Left lung (tissue), 4 donors: ENCODE measurements at regions not wholly inside any gene's neighbourhood (a gene's known extent, or its start where the extent isn't known, plus 50 kb on each side); places are given as distances from the start of the nearest gene placed in this dataset.
"Not testable (repeated sequence)": the region's sequence is repeated elsewhere in the genome, so short reads cannot be mapped to it uniquely, and the experiment has no call there.

Experiments
- ATAC-seq: fragments of 200-7000 bp; cut with Tn5 transposase; one replicate; pipeline ENCODE4 v1.9.1; 2020; ENCODE audit warnings: moderate library complexity
- DNase-seq, 4 donors: peaks; one replicate each; pipeline ENCODE4 v3.0.0-alpha.2; 2013 to 2020
- H3K27ac ChIP-seq, 2 donors: fragments of 200-600 bp; sonication (generic) in 1 of 2; one replicate each; pipeline versions ENCODE4 v1.5.0 to v1.8.0; 2020 to 2021
- H3K27me3 ChIP-seq, 2 donors: fragments of 200-600 bp; sonication (generic) in 1 of 2; one replicate each; pipeline versions ENCODE4 v1.5.0 to v1.8.0; 2020 to 2021
- H3K36me3 ChIP-seq, 2 donors: fragments of 200-600 bp; sonication (generic) in 1 of 2; one replicate each; pipeline versions ENCODE4 v1.5.0 to v1.8.0; 2020 to 2021
- H3K4me1 ChIP-seq, 2 donors: fragments of 200-600 bp; one replicate each; pipeline ENCODE4 v1.8.0; 2021
- H3K4me3 ChIP-seq, 2 donors: fragments of 200-600 bp; sonication (generic) in 1 of 2; one replicate each; pipeline versions ENCODE4 v1.5.0 to v1.8.0; 2020 to 2021; ENCODE audit warnings: mild to moderate bottlenecking in 1 of 2
- H3K9me3 ChIP-seq, 2 donors: fragments of 200-600 bp; sonication (generic) in 1 of 2; one replicate each; pipeline versions ENCODE4 v1.5.0 to v1.8.0; 2020 to 2021
- CTCF ChIP-seq, 2 donors: fragments of 200-600 bp; sonication (generic) in 1 of 2; IDR thresholded peaks; one replicate each; pipeline versions ENCODE4 v1.5.0 to v1.8.0; 2021; ENCODE audit warnings: antibody characterized with exemption in 2 of 2
- intact Hi-C, 2 donors: fragments of 100-400 bp; cut with DNase I; formaldehyde crosslinking; loops; one replicate each; pipeline versions ENCODE4 v1.11.2 to v1.14.2; 2022
- donor health status: DM: no; HTN: yes; CAD: no.
- donor health status: DM: no; HTN: no; CAD: no.

GRCh38 chr3:87828046-87828445 lies 230.8 kb downstream of the CGGBP1 start:
- ATAC-seq: no peak
- intact Hi-C loops: no loop called here
- Histone ChIP-seq H3K4me3 (no peak overlapping the region), H3K4me1 (no peaks in the 10 kb centered on the region), H3K27me3 (no peaks in the 10 kb centered on the region), H3K36me3 (no peaks in the 10 kb centered on the region), H3K9me3 (no peaks in the 10 kb centered on the region), H3K27ac (no peak overlapping the region)
- no peak for TF ChIP-seq CTCF (IDR thresholded peaks at IDR 0.05)
- no peak for DNase-seq

GRCh38 chr3:87822563-87822962 lies 236.2 kb downstream of the CGGBP1 start:
- Histone ChIP-seq H3K9me3 (no peaks in the 10 kb centered on the region), H3K4me1 (no peaks in the 10 kb centered on the region), H3K27me3 (no peaks in the 10 kb centered on the region), H3K27ac (no peak overlapping the region), H3K4me3 (no peak overlapping the region), H3K36me3 (no peaks in the 10 kb centered on the region)
- no peak for DNase-seq
- no peak for ATAC-seq
- TF ChIP-seq CTCF (IDR thresholded peaks at IDR 0.05): no peak
- intact Hi-C loops: no loop called here

- H3K27me3 ChIP-seq, DNase-seq, intact Hi-C loops, H3K9me3 ChIP-seq, H3K36me3 ChIP-seq, H3K4me1 ChIP-seq, H3K27ac ChIP-seq, ATAC-seq, H3K4me3 ChIP-seq: not testable (repeated sequence)
These were observed 245.3 kb downstream of the CGGBP1 start for GRCh38 chr3:87813503-87813902.

GRCh38 chr3:87811953-87812352 lies 246.9 kb downstream of the CGGBP1 start:
- intact Hi-C loops: no loop called here
- no peaks in the 10 kb centered on the region for H3K4me1 ChIP-seq
- peaks cover 0 to 4% of the 10 kb centered on the region in 2 donors for H3K9me3 ChIP-seq
- no peak overlapping the region for H3K4me3 ChIP-seq
- no peak overlapping the region for H3K27ac ChIP-seq
- H3K27me3 ChIP-seq: no peaks in the 10 kb centered on the region
- no peaks in the 10 kb centered on the region for H3K36me3 ChIP-seq
- ATAC-seq (no peak), DNase-seq (no peak)
- TF ChIP-seq CTCF (IDR thresholded peaks at IDR 0.05): no peak

- intact Hi-C loops: no loop called here
- ATAC-seq (no peak), DNase-seq (no peak)
- no peaks in the 10 kb centered on the region for H3K4me1 ChIP-seq
- peaks cover 0 to 4% of the 10 kb centered on the region in 2 donors for H3K9me3 ChIP-seq
- no peak overlapping the region for H3K27ac ChIP-seq
- no peaks in the 10 kb centered on the region for H3K36me3 ChIP-seq
- H3K4me3 ChIP-seq: no peak overlapping the region
- TF ChIP-seq CTCF (IDR thresholded peaks at IDR 0.05): no peak
- no peaks in the 10 kb centered on the region for H3K27me3 ChIP-seq
These were observed 248.3 kb downstream of the CGGBP1 start for GRCh38 chr3:87810452-87811016.

GRCh38 chr3:87805670-87806069 lies 253.1 kb downstream of the CGGBP1 start:
- ATAC-seq: no peak
- intact Hi-C loops: no loop called here
- TF ChIP-seq CTCF (IDR thresholded peaks at IDR 0.05): no peak

More at GRCh38 chr3:87805670-87806069, 253.1 kb downstream of the CGGBP1 start:
- DNase-seq: no peak
- Histone ChIP-seq H3K4me3 (no peak overlapping the region), H3K27me3 (no peaks in the 10 kb centered on the region), H3K27ac (no peak overlapping the region), H3K4me1 (no peaks in the 10 kb centered on the region), H3K9me3 (no peaks in the 10 kb centered on the region), H3K36me3 (no peaks in the 10 kb centered on the region)
